Esophagus squamous epithelium (tissue), 4 donors: ENCODE measurements at regions not wholly inside any gene's neighbourhood (a gene's known extent, or its start where the extent isn't known, plus 50 kb on each side); places are given as distances from the start of the nearest gene placed in this dataset.

Experiments used
- CTCF ChIP-seq, 6 experiments: fragments of 450-650 bp in 4 of 6; fragments of 200-600 bp in 2 of 6; sonication (generic) in 2 of 6; IDR thresholded peaks; one replicate each; pipeline ENCODE4 v1.5.1; 2016 to 2019; ENCODE audit warnings: antibody characterized with exemption in 6 of 6, mild to moderate bottlenecking in 4 of 6, moderate library complexity in 4 of 6
- POLR2A ChIP-seq, 4 donors: fragments of 450-650 bp; IDR thresholded peaks; one replicate each; pipeline ENCODE4 v1.6.1; 2017; ENCODE audit warnings: antibody characterized with exemption in 4 of 4, mild to moderate bottlenecking in 4 of 4, moderate library complexity in 3 of 4

GRCh38 chr1:2940178-2940577 lies 81.1 kb upstream of the ACTRT2 start:
- TF ChIP-seq CTCF (IDR thresholded peaks at IDR 0.05) (no peak), POLR2A (IDR thresholded peaks at IDR 0.05) (no peak)
